Activated CD4-positive, alpha-beta memory T cell treated with anti-CD3 and anti-CD28 coated beads, Interleukin-2, amount 10 ng/mL, durations not matched to agents 7 days and 5 days (primary cell): ENCODE measurements at regions not wholly inside any gene's neighbourhood (a gene's known extent, or its start where the extent isn't known, plus 50 kb on each side); places are given as distances from the start of the nearest gene placed in this dataset.

Experiments used
- CTCF ChIA-PET: fragments of 350-600 bp; sonication (Branson Sonifier 250); formaldehyde crosslinking; loops from one replicate; lab custom pipeline; 2021; ENCODE audit warnings: antibody characterized with exemption, inconsistent platforms; lab: Charles Lee
- POLR2A ChIA-PET: fragments of 350-600 bp; sonication (Branson Sonifier 250); formaldehyde crosslinking; loops from one replicate; lab custom pipeline; 2021; ENCODE audit warnings: antibody characterized with exemption; lab: Charles Lee
- DNase-seq: peaks from one replicate; pipeline ENCODE4 v3.0.0-alpha.2; 2020
- H3K27ac Mint-ChIP-seq: one replicate; pipeline ENCODE4 v1.8.0; 2021; ENCODE audit warnings: mild to moderate bottlenecking, mixed read lengths
- H3K27me3 Mint-ChIP-seq: one replicate; pipeline ENCODE4 v1.8.0; 2021; ENCODE audit warnings: mixed read lengths
- H3K36me3 Mint-ChIP-seq: one replicate; pipeline ENCODE4 v1.8.0; 2021; ENCODE audit warnings: low read depth, mixed read lengths
- H3K4me1 Mint-ChIP-seq: one replicate; pipeline ENCODE4 v1.8.0; 2021; ENCODE audit warnings: mixed read lengths
- H3K4me3 Mint-ChIP-seq: one replicate; pipeline ENCODE4 v1.8.0; 2021; ENCODE audit warnings: mild to moderate bottlenecking, mixed read lengths
- H3K9me3 Mint-ChIP-seq: one replicate; pipeline ENCODE4 v1.8.0; 2021; ENCODE audit warnings: mixed read lengths

DNA sequence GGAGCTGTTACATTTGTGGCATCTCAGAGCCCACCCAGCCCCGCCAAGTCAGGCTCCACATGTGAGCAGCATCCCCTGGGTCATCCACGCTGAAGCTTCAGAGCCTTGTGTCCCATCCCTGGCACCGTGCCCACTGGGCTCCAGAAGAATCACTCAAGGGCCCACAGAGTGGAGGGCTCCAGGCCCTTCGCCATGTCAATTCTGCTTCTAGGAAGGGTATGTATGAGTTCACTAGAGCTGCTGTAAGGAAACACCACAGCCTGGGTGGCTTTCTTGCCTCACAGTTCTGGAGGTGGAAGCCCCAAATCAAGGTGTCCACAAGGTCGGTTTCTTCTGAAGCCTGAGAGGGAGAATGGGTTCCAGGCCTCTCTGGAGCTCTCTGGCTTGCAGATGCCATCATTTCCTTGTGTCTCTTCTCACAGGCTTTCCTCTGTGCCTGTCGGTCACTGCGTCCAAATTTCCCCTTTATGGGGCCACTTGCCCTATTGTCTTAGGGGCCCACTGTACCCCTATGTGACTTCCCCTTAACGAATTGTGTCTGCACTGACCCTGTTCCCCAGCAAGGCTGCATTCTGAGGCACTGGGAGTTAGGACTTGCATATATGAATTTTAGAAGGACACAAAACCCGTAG lies 1476.0 kb downstream of the TBC1D22A start:
- Mint-ChIP-seq H3K4me1 (no peaks in the 10 kb centered on the region), H3K36me3 (no peaks in the 10 kb centered on the region), H3K27me3 (no peaks in the 10 kb centered on the region), H3K9me3 (peaks cover 4% of the 10 kb centered on the region), H3K4me3 (no peak overlapping the region), H3K27ac (no peak overlapping the region)
- ChIA-PET CTCF (no interaction called here), POLR2A (no interaction called here)
- no peak for DNase-seq

GRCh38 chr22:48237466-48238283 lies 1475.2 kb downstream of the TBC1D22A start:
- H3K27me3 Mint-ChIP-seq: no peaks in the 10 kb centered on the region

GRCh38 chr22:48236261-48236660 lies 1473.8 kb downstream of the TBC1D22A start:
- H3K4me1 Mint-ChIP-seq: no peaks in the 10 kb centered on the region
- ChIA-PET CTCF (no interaction called here), POLR2A (no interaction called here)
- H3K36me3 Mint-ChIP-seq: no peaks in the 10 kb centered on the region
- no peak overlapping the region for H3K27ac Mint-ChIP-seq
- H3K4me3 Mint-ChIP-seq: no peak overlapping the region
- H3K27me3 Mint-ChIP-seq: no peaks in the 10 kb centered on the region
- DNase-seq: no peak
- peaks cover 4% of the 10 kb centered on the region for H3K9me3 Mint-ChIP-seq

More at GRCh38 chr22:48237466-48238283, 1475.2 kb downstream of the TBC1D22A start:
- Mint-ChIP-seq H3K27ac (no peak overlapping the region), H3K4me1 (no peaks in the 10 kb centered on the region), H3K36me3 (no peaks in the 10 kb centered on the region), H3K9me3 (peaks cover 4% of the 10 kb centered on the region), H3K4me3 (no peak overlapping the region)
- ChIA-PET CTCF (no interaction called here), POLR2A (no interaction called here)
- no peak for DNase-seq

- Mint-ChIP-seq H3K9me3 (peaks cover 4% of the 10 kb centered on the region), H3K4me1 (no peaks in the 10 kb centered on the region), H3K4me3 (no peak overlapping the region), H3K27ac (no peak overlapping the region), H3K36me3 (no peaks in the 10 kb centered on the region), H3K27me3 (no peaks in the 10 kb centered on the region)
- POLR2A ChIA-PET: no interaction called here
- no peak for DNase-seq
- CTCF ChIA-PET: no interaction called here
Measured at GRCh38 chr22:48235744-48236143, 1473.3 kb downstream of the TBC1D22A start.

GRCh38 chr22:48234011-48234410 lies 1471.6 kb downstream of the TBC1D22A start:
- H3K4me3 Mint-ChIP-seq: no peak overlapping the region
- POLR2A ChIA-PET: no interaction called here
- H3K27ac Mint-ChIP-seq: no peak overlapping the region
- DNase-seq: no peak
- H3K36me3 Mint-ChIP-seq: no peaks in the 10 kb centered on the region
- CTCF ChIA-PET: no interaction called here
- no peaks in the 10 kb centered on the region for H3K27me3 Mint-ChIP-seq
- peaks cover 4% of the 10 kb centered on the region for H3K9me3 Mint-ChIP-seq
- H3K4me1 Mint-ChIP-seq: no peaks in the 10 kb centered on the region

DNA sequence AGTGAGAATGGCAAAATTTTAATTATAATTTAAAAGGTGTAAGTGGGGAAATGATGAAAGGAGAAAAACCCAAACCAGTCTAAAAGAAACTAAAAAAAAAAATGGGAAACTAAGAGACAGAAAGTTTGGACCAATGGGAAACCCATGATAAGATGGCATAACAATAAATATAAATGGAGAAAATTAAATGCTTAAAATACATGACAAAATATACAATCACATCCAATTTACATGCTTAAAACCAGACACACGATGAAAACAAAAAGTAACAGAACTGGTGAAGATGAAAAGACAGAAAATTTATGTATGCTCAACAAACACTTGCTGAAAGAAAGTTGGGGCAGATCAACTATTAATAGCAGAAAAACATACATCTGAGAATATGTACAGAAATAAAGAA lies 1471.1 kb downstream of the TBC1D22A start:
- H3K36me3 Mint-ChIP-seq: no peaks in the 10 kb centered on the region
- no peaks in the 10 kb centered on the region for H3K4me1 Mint-ChIP-seq
- H3K27ac Mint-ChIP-seq: no peak overlapping the region
- DNase-seq: no peak
- no peaks in the 10 kb centered on the region for H3K27me3 Mint-ChIP-seq
- CTCF ChIA-PET: no interaction called here
- peaks cover 4% of the 10 kb centered on the region for H3K9me3 Mint-ChIP-seq
- H3K4me3 Mint-ChIP-seq: no peak overlapping the region
- POLR2A ChIA-PET: no interaction called here

DNA sequence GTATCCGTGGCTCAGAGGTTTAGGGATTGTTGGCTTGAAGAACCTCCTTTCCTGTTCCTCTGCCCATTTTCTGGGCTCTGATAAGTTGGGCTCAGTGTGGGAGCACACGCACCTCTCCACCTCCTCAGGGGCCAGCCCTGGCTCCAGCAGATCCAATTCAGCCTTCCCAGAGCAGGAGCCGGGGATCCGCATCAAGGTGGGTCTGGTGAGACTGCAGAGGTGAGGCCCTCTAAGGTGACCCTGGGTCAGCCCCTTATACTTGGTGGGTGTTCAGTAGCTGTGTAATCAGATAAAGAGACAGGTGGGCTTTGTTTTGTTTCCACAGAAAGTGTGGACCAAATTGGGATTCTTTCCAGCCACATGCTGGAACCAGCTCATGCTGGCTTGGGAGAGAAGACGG lies 1466.0 kb downstream of the TBC1D22A start:
- no peak for DNase-seq
- H3K36me3 Mint-ChIP-seq: no peaks in the 10 kb centered on the region
- no peak overlapping the region for H3K27ac Mint-ChIP-seq
- ChIA-PET POLR2A (no interaction called here), CTCF (no interaction called here)
- H3K9me3 Mint-ChIP-seq: no peaks in the 10 kb centered on the region
- no peaks in the 10 kb centered on the region for H3K4me1 Mint-ChIP-seq
- no peak overlapping the region for H3K4me3 Mint-ChIP-seq
- H3K27me3 Mint-ChIP-seq: no peaks in the 10 kb centered on the region

DNA sequence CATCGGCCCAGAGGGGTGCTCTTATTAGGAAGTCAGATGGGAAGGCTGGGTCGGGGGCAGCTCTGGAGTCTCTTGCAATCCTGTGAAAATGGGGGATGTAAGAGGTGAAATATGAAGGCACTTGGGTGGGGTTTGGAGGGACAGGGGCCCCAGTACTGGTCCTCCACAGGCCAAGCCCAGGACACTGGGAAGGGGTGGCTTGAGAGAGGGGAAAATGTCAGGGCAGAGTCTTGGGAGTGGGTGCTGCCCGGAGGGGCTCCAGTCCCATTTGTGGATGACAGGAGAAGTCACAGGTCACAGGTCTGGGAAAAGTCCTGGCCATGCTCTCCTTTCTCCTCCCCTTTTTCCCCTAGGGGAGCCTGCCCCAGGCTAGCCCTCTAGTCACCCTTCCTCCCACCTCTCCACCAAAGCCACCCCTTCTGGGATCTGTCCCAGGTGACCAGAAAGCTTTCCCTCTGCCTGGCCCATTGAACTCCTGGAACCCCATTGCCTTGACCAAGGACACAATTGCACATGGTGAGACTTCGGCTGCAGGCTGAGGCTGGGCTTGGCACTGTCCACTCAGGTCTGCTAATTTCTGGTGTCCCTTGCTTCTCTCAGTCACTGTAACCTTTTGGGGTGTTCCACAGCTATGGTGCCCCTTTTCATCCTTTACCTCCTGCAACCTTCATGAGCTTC lies 1465.0 kb downstream of the TBC1D22A start:
- H3K4me1 Mint-ChIP-seq: no peaks in the 10 kb centered on the region
- CTCF ChIA-PET: no interaction called here
- no peak overlapping the region for H3K27ac Mint-ChIP-seq
- H3K27me3 Mint-ChIP-seq: no peaks in the 10 kb centered on the region
- no peaks in the 10 kb centered on the region for H3K9me3 Mint-ChIP-seq
- no peaks in the 10 kb centered on the region for H3K36me3 Mint-ChIP-seq
- DNase-seq: no peak
- POLR2A ChIA-PET: no interaction called here
- H3K4me3 Mint-ChIP-seq: no peak overlapping the region

- Mint-ChIP-seq H3K27me3 (no peaks in the 10 kb centered on the region), H3K4me1 (no peaks in the 10 kb centered on the region), H3K36me3 (no peaks in the 10 kb centered on the region), H3K9me3 (no peaks in the 10 kb centered on the region), H3K4me3 (no peak overlapping the region), H3K27ac (no peak overlapping the region)
- POLR2A ChIA-PET: no interaction called here
- no peak for DNase-seq
- CTCF ChIA-PET: no interaction called here
Measured at GRCh38 chr22:48226026-48227013, 1463.9 kb downstream of the TBC1D22A start.

GRCh38 chr22:48224332-48224731 lies 1461.9 kb downstream of the TBC1D22A start:
- Mint-ChIP-seq H3K4me3 (no peak overlapping the region), H3K9me3 (no peaks in the 10 kb centered on the region), H3K4me1 (no peaks in the 10 kb centered on the region), H3K27ac (no peak overlapping the region), H3K27me3 (peaks cover 1% of the 10 kb centered on the region), H3K36me3 (no peaks in the 10 kb centered on the region)
- POLR2A ChIA-PET: no interaction called here
- CTCF ChIA-PET: no interaction called here
- no peak for DNase-seq

- H3K27ac Mint-ChIP-seq: no peak overlapping the region
Measured at GRCh38 chr22:48223488-48224190, 1461.2 kb downstream of the TBC1D22A start.

DNA sequence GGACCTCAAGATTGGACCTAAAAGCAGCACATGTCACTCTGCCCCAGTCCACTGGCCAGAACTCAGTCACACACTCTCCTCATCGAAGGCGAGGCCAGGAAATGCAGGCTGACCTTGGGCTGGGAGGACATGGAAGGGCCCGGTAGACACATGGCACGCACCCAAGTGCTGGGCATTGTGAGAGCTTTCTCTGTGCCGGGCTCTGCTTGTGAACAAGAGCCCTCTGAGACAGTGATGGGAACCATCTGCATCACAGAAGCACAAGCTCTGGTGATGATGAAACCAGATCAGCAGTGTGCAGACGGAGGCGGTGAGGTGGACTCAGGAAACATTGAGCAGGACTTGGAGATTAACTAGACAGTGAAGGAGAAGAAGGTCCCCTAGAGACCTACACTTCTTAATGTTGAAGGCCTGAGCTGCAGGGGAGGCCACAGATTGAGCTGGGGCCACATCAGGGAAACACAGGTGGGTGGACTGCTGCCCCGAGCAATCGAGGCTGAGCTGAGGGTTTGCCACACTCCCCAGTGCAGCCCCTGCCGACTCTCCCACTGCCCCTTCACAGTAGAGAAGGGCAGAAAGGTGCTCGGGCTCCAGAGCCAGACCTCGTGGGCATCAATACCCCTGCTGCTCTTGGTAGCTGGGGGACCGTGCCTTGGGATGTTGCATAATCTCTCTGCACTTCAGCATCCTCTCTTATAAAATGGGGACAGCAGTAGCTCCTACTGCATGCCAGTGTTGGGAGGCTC lies 1460.5 kb downstream of the TBC1D22A start:
- no peak for DNase-seq
- H3K4me3 Mint-ChIP-seq: no peak overlapping the region
- H3K9me3 Mint-ChIP-seq: no peaks in the 10 kb centered on the region
- no peaks in the 10 kb centered on the region for H3K4me1 Mint-ChIP-seq
- no peaks in the 10 kb centered on the region for H3K36me3 Mint-ChIP-seq
- POLR2A ChIA-PET: no interaction called here
- CTCF ChIA-PET: no interaction called here
- no peak overlapping the region for H3K27ac Mint-ChIP-seq
- H3K27me3 Mint-ChIP-seq: peaks cover 1% of the 10 kb centered on the region

More at GRCh38 chr22:48223488-48224190, 1461.2 kb downstream of the TBC1D22A start:
- no peak for DNase-seq
- CTCF ChIA-PET: no interaction called here
- H3K36me3 Mint-ChIP-seq: no peaks in the 10 kb centered on the region
- peaks cover 1% of the 10 kb centered on the region for H3K27me3 Mint-ChIP-seq
- no peaks in the 10 kb centered on the region for H3K4me1 Mint-ChIP-seq
- no peaks in the 10 kb centered on the region for H3K9me3 Mint-ChIP-seq
- H3K4me3 Mint-ChIP-seq: no peak overlapping the region
- POLR2A ChIA-PET: no interaction called here
